IMR-90 (cell line): ENCODE measurements at regions not wholly inside any gene's neighbourhood (a gene's known extent, or its start where the extent isn't known, plus 50 kb on each side); places are given as distances from the start of the nearest gene placed in this dataset.

Source experiments
- ATAC-seq: fragments of 200-7000 bp; cut with Tn5 transposase; 2 replicates; pipeline ENCODE4 v1.9.1; 2020; ENCODE audit warnings: low read depth, mild to moderate bottlenecking, moderate library complexity
- BruUV-seq: library from RNA; stranded (reverse); fragments of 400-500 nt; replicated peaks from 2 replicates; lab custom pipeline; 2021; lab: Mats Ljungman, UMichigan
- CTCF ChIA-PET: fragments of 300-600 bp; formaldehyde crosslinking; extraction: SDS; loops from one replicate; lab custom pipeline; 2021; ENCODE audit warnings: antibody characterized with exemption; lab: Yijun Ruan, JAX
- POLR2A ChIA-PET: fragments of 300-600 bp; sonication (Branson Sonifier 250); formaldehyde crosslinking; loops from one replicate; lab custom pipeline; 2022; ENCODE audit warnings: antibody characterized with exemption; ENCODE audit not compliant: unreplicated experiment; lab: Charles Lee
- DNase-seq: peaks from one replicate; pipeline ENCODE4 v3.0.0; 2013
- H2AFZ ChIP-seq: replicated peaks from 2 replicates; pipeline ENCODE3; 2013; ENCODE audit warnings: low read length, mild to moderate bottlenecking; ENCODE audit not compliant: poor library complexity
- H2AK5ac ChIP-seq: 2 replicates; pipeline ENCODE4 v1.6.1; 2013; ENCODE audit warnings: low read depth, low read length, inconsistent platforms
- H2AK9ac ChIP-seq: replicated peaks from 2 replicates; pipeline ENCODE3; 2013; ENCODE audit warnings: mild to moderate bottlenecking, low read depth, low read length, moderate library complexity; ENCODE audit not compliant: poor library complexity
- H2BK120ac ChIP-seq: 2 replicates; pipeline ENCODE4 v1.6.1; 2013; ENCODE audit warnings: low read depth, low read length, inconsistent platforms
- H2BK15ac ChIP-seq: 3 replicates; pipeline ENCODE4 v1.6.1; 2013; ENCODE audit warnings: low read depth, low read length, inconsistent platforms
- H2BK20ac ChIP-seq: 2 replicates; pipeline ENCODE4 v1.6.1; 2013; ENCODE audit warnings: low read depth, mild to moderate bottlenecking, inconsistent platforms, low read length, moderate library complexity
- H2BK5ac ChIP-seq: 2 replicates; pipeline ENCODE4 v1.6.1; 2013; ENCODE audit warnings: mild to moderate bottlenecking, low read depth, low read length, inconsistent platforms; ENCODE audit not compliant: poor library complexity, severe bottlenecking
- H3K14ac ChIP-seq: replicated peaks from 2 replicates; pipeline ENCODE4 v1.6.1; 2013; ENCODE audit warnings: low read depth, low read length, inconsistent platforms
- H3K18ac ChIP-seq: 2 replicates; pipeline ENCODE4 v1.6.1; 2013; ENCODE audit warnings: low read depth, low read length, control low read depth
- H3K23ac ChIP-seq: 2 replicates; pipeline ENCODE4 v1.6.1; 2013; ENCODE audit warnings: low read depth, low read length, inconsistent platforms
- H3K27ac ChIP-seq: 2 replicates; pipeline ENCODE4 v1.5.1; 2013; ENCODE audit warnings: mild to moderate bottlenecking, control low read depth, low read length; ENCODE audit not compliant: insufficient read depth
- H3K27me3 ChIP-seq: 2 replicates; pipeline ENCODE4 v1.6.1; 2013; ENCODE audit warnings: low read length; ENCODE audit not compliant: control insufficient read depth, insufficient read depth
- H3K36me3 ChIP-seq: 2 replicates; pipeline ENCODE4 v1.6.1; 2013; ENCODE audit warnings: low read length, mixed read lengths; ENCODE audit not compliant: control insufficient read depth, insufficient read depth
- H3K4ac ChIP-seq: 2 replicates; pipeline ENCODE4 v1.6.1; 2013; ENCODE audit warnings: low read depth, low read length, inconsistent platforms
- H3K4me1 ChIP-seq: 2 replicates; pipeline ENCODE4 v1.6.1; 2013; ENCODE audit warnings: low read length, mixed read lengths; ENCODE audit not compliant: control insufficient read depth, insufficient read depth
- H3K4me2 ChIP-seq: 2 replicates; pipeline ENCODE4 v1.6.1; 2013; ENCODE audit warnings: low read depth, mild to moderate bottlenecking, control low read depth, low read length, moderate library complexity
- H3K4me3 ChIP-seq: 2 replicates; pipeline ENCODE4 v1.5.1; 2013; ENCODE audit warnings: low read depth, mild to moderate bottlenecking, control low read depth, low read length, moderate library complexity; ENCODE audit not compliant: insufficient read depth
- H3K56ac ChIP-seq: 2 replicates; pipeline ENCODE4 v1.6.1; 2013; ENCODE audit warnings: low read length, inconsistent platforms; ENCODE audit not compliant: insufficient read depth; ENCODE audit errors: extremely low read depth
- H3K79me1 ChIP-seq, 2 experiments: 2 replicates each; pipeline ENCODE4 v1.6.1; 2013; ENCODE audit warnings: low read length in 2 of 2, inconsistent platforms in 1 of 2, low read depth in 1 of 2
- H3K9ac ChIP-seq: 2 replicates; pipeline ENCODE4 v1.6.1; 2013; ENCODE audit warnings: low read depth, low read length, control low read depth
- H3K9me1 ChIP-seq: 2 replicates; pipeline ENCODE4 v1.6.1; 2013; ENCODE audit warnings: low read length, inconsistent platforms; ENCODE audit not compliant: insufficient read depth
- H3K9me3 ChIP-seq: 2 replicates; pipeline ENCODE4 v1.6.1; 2013; ENCODE audit warnings: low read length; ENCODE audit not compliant: control insufficient read depth, insufficient read depth
- H4K20me1 ChIP-seq: 2 replicates; pipeline ENCODE4 v1.6.1; 2013; ENCODE audit warnings: low read length, inconsistent platforms; ENCODE audit not compliant: insufficient read depth
- H4K5ac ChIP-seq: 2 replicates; pipeline ENCODE4 v1.6.1; 2013; ENCODE audit warnings: mild to moderate bottlenecking, low read depth, low read length, control low read depth
- H4K8ac ChIP-seq, 2 experiments: 2 replicates each; pipeline ENCODE4 v1.6.1; 2013; ENCODE audit warnings: low read depth in 2 of 2, low read length in 2 of 2, control low read depth in 1 of 2, inconsistent platforms in 1 of 2
- H4K91ac ChIP-seq: 2 replicates; pipeline ENCODE4 v1.6.1; 2013; ENCODE audit warnings: low read depth, low read length, inconsistent platforms; ENCODE audit not compliant: insufficient read depth
- BHLHE40 ChIP-seq: fragments of 150-350 bp; IDR thresholded peaks from 2 replicates; pipeline ENCODE4 v1.6.1; 2016; ENCODE audit warnings: mild to moderate bottlenecking, low read depth, low read length
- CEBPB ChIP-seq: IDR thresholded peaks from 2 replicates; pipeline ENCODE4 v1.6.1; 2012; ENCODE audit warnings: low read depth, low read length, improper control_type of control experiment
- CHD1 ChIP-seq: IDR thresholded peaks from 2 replicates; pipeline ENCODE4 v1.6.1; 2012; ENCODE audit warnings: low read depth, low read length, improper control_type of control experiment
- CTCF ChIP-seq: conservative IDR thresholded peaks from 2 replicates; pipeline ENCODE4 v1.5.1; 2012; ENCODE audit warnings: mild to moderate bottlenecking, low read depth, low read length, improper control_type of control experiment
- ELK1 ChIP-seq: fragments of 150-350 bp; IDR thresholded peaks from 2 replicates; pipeline ENCODE4 v1.6.1; 2016; ENCODE audit warnings: low read depth, mild to moderate bottlenecking, low read length, moderate library complexity, borderline replicate concordance
- FOS ChIP-seq: fragments of 150-350 bp; IDR thresholded peaks from 2 replicates; pipeline ENCODE4 v1.6.1; 2016; ENCODE audit warnings: low read depth, low read length
- MAFK ChIP-seq: IDR thresholded peaks from 2 replicates; pipeline ENCODE4 v1.6.1; 2012; ENCODE audit warnings: low read depth, low read length, improper control_type of control experiment
- MAZ ChIP-seq: IDR thresholded peaks from 2 replicates; pipeline ENCODE4 v1.6.1; 2012; ENCODE audit warnings: low read depth, mild to moderate bottlenecking, low read length, improper control_type of control experiment, moderate library complexity, borderline replicate concordance
- MXI1 ChIP-seq: IDR thresholded peaks from 2 replicates; pipeline ENCODE4 v1.6.1; 2012; ENCODE audit warnings: low read depth, mild to moderate bottlenecking, low read length, moderate library complexity, borderline replicate concordance
- NFE2L2 ChIP-seq: fragments of 150-350 bp; IDR thresholded peaks from 2 replicates; pipeline ENCODE4 v1.6.1; 2016; ENCODE audit warnings: low read depth, mild to moderate bottlenecking, low read length
- RAD21 ChIP-seq: IDR thresholded peaks from 2 replicates; pipeline ENCODE4 v1.6.1; 2012; ENCODE audit warnings: low read length, improper control_type of control experiment
- RCOR1 ChIP-seq: IDR thresholded peaks from 2 replicates; pipeline ENCODE4 v1.6.1; 2012; ENCODE audit warnings: mild to moderate bottlenecking, low read length, improper control_type of control experiment; ENCODE audit not compliant: insufficient replicate concordance
- RFX5 ChIP-seq: IDR thresholded peaks from 2 replicates; pipeline ENCODE4 v1.8.0; 2012; ENCODE audit warnings: low read depth, mild to moderate bottlenecking, low read length, moderate library complexity
- SMC3 ChIP-seq: fragments of 150-350 bp; IDR thresholded peaks from 2 replicates; pipeline ENCODE4 v1.6.1; 2016; ENCODE audit warnings: low read depth, mild to moderate bottlenecking, antibody characterized with exemption, low read length, moderate library complexity
- WGBS, 2 experiments: methylation state at CpG; one replicate each; pipeline versions ENCODE4 v1.1.5 to v1.1.7; 2013; ENCODE audit warnings: missing lambda C conversion rate in 2 of 2; ENCODE audit not compliant: insufficient read length in 1 of 2; ENCODE audit errors: extremely low coverage in 2 of 2; 5-methylcytosine and 5-hydroxymethylcytosine counted together
- dilution Hi-C: fragments of 300-500 bp; cut with HindIII; formaldehyde crosslinking; loops from one replicate; pipeline ENCODE4 v1.14.3; 2018; ENCODE audit warnings: low sequenced_read_pairs; ENCODE audit not compliant: unreplicated experiment
- in situ Hi-C: fragments of 300-500 bp; cut with MboI; formaldehyde crosslinking; loops from 3 replicates; pipeline ENCODE4 v1.14.3; 2019; ENCODE audit warnings: low sequenced_read_pairs, inconsistent platforms, mixed read lengths
- intact Hi-C: fragments of 100-400 bp; cut with micrococcal nuclease; formaldehyde crosslinking; loops from 2 replicates; pipeline ENCODE4 v1.10.0; 2022
- TF ChIP-seq, protein P1 (sequence below): fragments of 150-350 bp; IDR thresholded peaks from 2 replicates; pipeline ENCODE4 v1.6.1; 2017; ENCODE audit warnings: mild to moderate bottlenecking, antibody characterized with exemption, low read length, low read depth

DNA sequence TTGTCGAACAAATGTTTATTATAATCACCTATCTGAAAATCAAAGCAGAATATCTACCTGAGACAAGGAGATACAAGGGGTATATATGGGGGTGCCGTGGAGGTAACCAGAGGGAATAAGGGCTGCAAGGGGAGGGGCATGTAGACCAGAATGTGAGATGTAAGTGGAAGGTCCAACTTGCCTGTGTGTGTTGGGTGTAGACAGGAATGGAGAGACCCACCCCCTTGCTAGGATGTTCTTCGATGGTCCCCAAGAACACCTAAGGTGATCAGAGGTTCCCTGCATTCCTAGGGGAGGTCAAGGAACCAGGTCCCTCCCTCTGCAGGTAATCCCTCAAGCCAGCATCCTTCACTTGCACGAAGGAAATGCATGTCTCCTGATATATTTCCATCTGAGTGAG lies 167.9 kb downstream of the DICER1 start:
- H3K56ac ChIP-seq: no peak overlapping the region
- no peaks in the 10 kb centered on the region for H3K9me1 ChIP-seq
- no peak overlapping the region for H3K14ac ChIP-seq
- no peak overlapping the region for H2AFZ ChIP-seq
- H3K18ac ChIP-seq: no peak overlapping the region
- in situ Hi-C loops (no loop called here), dilution Hi-C loops (no loop called here), intact Hi-C loops (no loop called here)
- H3K4ac ChIP-seq: no peak overlapping the region
- WGBS, 2 experiments: no CpG with 5 or more reads among the region's 4 CpGs
- no peak overlapping the region for H2AK9ac ChIP-seq
- no peaks in the 10 kb centered on the region for H3K79me1 ChIP-seq
- no peak overlapping the region for H3K4me2 ChIP-seq
- no peak overlapping the region for H3K23ac ChIP-seq
- H2BK5ac ChIP-seq: no peak overlapping the region
- H3K9ac ChIP-seq: no peak overlapping the region
- H2BK20ac ChIP-seq: no peak overlapping the region
- H4K5ac ChIP-seq: no peak overlapping the region
- no peak overlapping the region for H4K8ac ChIP-seq
- CTCF ChIA-PET: interaction anchor here (0.6 kb wide), 1 partner anchor 465 kb away, joined by 9 read pairs; no protein-coding TSS in a partner anchor
- no peak for ATAC-seq
- H2AK5ac ChIP-seq: no peak overlapping the region
- DNase-seq: no peak
- H3K27me3 ChIP-seq: no peaks in the 10 kb centered on the region
- no peaks in the 10 kb centered on the region for H3K9me3 ChIP-seq
- H3K36me3 ChIP-seq: no peaks in the 10 kb centered on the region
- POLR2A ChIA-PET: no interaction called here
- H3K27ac ChIP-seq: no peak overlapping the region
- no peaks in the 10 kb centered on the region for H4K20me1 ChIP-seq
- H3K4me1 ChIP-seq: no peaks in the 10 kb centered on the region
- TF ChIP-seq MXI1 (no peak), CTCF (no peak), RAD21 (no peak), RCOR1 (no peak), NFE2L2 (no peak), CHD1 (no peak), FOS (no peak), SMC3 (no peak), MAFK (no peak), MAZ (no peak), CEBPB (no peak), RFX5 (no peak), ELK1 (no peak), BHLHE40 (no peak)
- TF ChIP-seq, protein P1, sequence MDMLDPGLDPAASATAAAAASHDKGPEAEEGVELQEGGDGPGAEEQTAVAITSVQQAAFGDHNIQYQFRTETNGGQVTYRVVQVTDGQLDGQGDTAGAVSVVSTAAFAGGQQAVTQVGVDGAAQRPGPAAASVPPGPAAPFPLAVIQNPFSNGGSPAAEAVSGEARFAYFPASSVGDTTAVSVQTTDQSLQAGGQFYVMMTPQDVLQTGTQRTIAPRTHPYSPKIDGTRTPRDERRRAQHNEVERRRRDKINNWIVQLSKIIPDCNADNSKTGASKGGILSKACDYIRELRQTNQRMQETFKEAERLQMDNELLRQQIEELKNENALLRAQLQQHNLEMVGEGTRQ: no peak
- no peak overlapping the region for H3K4me3 ChIP-seq
- no TSS peak for BruUV-seq
- H4K91ac ChIP-seq: no peak overlapping the region
- H2BK120ac ChIP-seq: no peak overlapping the region
- no peak overlapping the region for H2BK15ac ChIP-seq
